Breast epithelium (tissue), 4 donors: ENCODE measurements at regions not wholly inside any gene's neighbourhood (a gene's known extent, or its start where the extent isn't known, plus 50 kb on each side); places are given as distances from the start of the nearest gene placed in this dataset.

ENCODE experiments used
- DNase-seq, 2 donors: peaks; one replicate each; pipeline ENCODE4 v3.0.0-alpha.2; 2019; ENCODE audit warnings: low spot score in 2 of 2
- H3K27ac ChIP-seq, 2 donors: fragments of 200-600 bp; sonication (generic) in 1 of 2; one replicate each; pipeline ENCODE4 v1.5.1; 2016 to 2019; ENCODE audit warnings: mild to moderate bottlenecking in 1 of 2
- H3K27me3 ChIP-seq, 2 donors: fragments of 200-600 bp; sonication (generic) in 1 of 2; one replicate each; pipeline versions ENCODE4 v1.5.1 to v1.6.0; 2017 to 2019; ENCODE audit warnings: control low read depth in 1 of 2, mild to moderate bottlenecking in 1 of 2
- H3K36me3 ChIP-seq: fragments of 200-600 bp; one replicate; pipeline ENCODE4 v1.5.1; 2019
- H3K4me1 ChIP-seq, 2 donors: fragments of 200-600 bp; sonication (generic); one replicate each; pipeline ENCODE4 v1.5.1; 2016 to 2019; ENCODE audit warnings: control low read depth in 1 of 2
- H3K4me3 ChIP-seq, 3 donors: fragments of 200-600 bp; sonication (generic); 1 replicate in 2 of 3; 2 replicates in 1 of 3; pipeline ENCODE4 v1.5.1; 2016 to 2019; ENCODE audit warnings: mild to moderate bottlenecking in 3 of 3, moderate library complexity in 2 of 3
- H3K9me3 ChIP-seq, 2 donors: fragments of 200-600 bp; sonication (generic) in 1 of 2; one replicate each; pipeline ENCODE4 v1.5.1; 2016 to 2019; ENCODE audit warnings: control low read depth in 1 of 2
- POLR2A ChIP-seq: fragments of 450-650 bp; IDR thresholded peaks from one replicate; pipeline ENCODE4 v1.6.1; 2016; ENCODE audit warnings: antibody characterized with exemption, mild to moderate bottlenecking, moderate library complexity
- POLR2AphosphoS5 ChIP-seq, 3 donors: sonication (generic); formaldehyde crosslinking; IDR thresholded peaks; one replicate each; pipeline ENCODE4 v1.6.1; 2017; ENCODE audit warnings: antibody characterized with exemption in 3 of 3
- intact Hi-C: fragments of 100-400 bp; cut with DNase I; formaldehyde crosslinking; loops from one replicate; pipeline ENCODE4 v1.15.1; 2023; ENCODE audit warnings: low total_unique reads
- TF ChIP-seq, protein P1 (sequence below), 3 donors: fragments of 450-650 bp; IDR thresholded peaks; one replicate each; pipeline ENCODE4 v1.5.1; 2016 to 2017; ENCODE audit warnings: antibody characterized with exemption in 3 of 3, mild to moderate bottlenecking in 3 of 3, moderate library complexity in 3 of 3

DNA sequence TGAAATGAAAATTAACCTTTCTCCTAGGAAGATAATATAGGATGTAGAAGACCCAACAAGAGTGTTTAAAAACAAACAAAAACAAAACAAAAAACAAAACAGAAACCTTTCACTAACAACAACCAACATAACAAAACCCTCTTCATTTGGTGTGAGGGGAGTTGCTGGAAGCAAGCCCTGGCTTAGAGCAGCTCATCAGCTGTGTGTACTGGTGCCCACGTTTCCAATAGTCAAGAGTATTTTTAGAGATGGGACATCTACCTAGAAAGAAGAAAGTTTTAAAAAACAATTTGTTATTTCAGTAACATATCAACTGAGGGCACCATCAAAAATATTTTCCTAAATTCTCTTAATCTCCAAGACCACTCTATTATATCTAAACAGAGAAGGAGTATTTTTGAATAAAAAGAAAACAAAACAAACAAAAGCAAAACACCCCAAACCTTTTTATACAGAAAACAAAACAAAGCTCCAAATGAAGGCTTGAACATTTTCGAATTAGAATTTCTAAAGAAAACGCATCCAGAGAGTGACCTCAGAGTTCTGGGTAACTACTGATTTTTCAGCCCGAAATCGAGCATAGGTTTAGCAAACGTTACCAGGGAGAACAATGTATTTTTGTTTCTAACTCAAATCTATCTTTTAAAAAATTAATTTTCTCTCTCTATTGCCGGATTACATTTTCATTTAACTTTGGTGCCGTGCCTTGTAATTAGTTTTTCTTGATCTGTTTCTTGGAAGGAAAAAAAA lies 134.6 kb downstream of the INSIG2 start:
- Histone ChIP-seq H3K9me3 (no peaks in the 10 kb centered on the region), H3K4me1 (no peaks in the 10 kb centered on the region), H3K27ac (no peak overlapping the region), H3K27me3 (peaks cover 4 to 70% of the 10 kb centered on the region in 2 donors), H3K4me3 (peak overlapping the region in 1 of 3 donors; percentile 48), H3K36me3 (no peaks in the 10 kb centered on the region)
- TF ChIP-seq, protein P1, sequence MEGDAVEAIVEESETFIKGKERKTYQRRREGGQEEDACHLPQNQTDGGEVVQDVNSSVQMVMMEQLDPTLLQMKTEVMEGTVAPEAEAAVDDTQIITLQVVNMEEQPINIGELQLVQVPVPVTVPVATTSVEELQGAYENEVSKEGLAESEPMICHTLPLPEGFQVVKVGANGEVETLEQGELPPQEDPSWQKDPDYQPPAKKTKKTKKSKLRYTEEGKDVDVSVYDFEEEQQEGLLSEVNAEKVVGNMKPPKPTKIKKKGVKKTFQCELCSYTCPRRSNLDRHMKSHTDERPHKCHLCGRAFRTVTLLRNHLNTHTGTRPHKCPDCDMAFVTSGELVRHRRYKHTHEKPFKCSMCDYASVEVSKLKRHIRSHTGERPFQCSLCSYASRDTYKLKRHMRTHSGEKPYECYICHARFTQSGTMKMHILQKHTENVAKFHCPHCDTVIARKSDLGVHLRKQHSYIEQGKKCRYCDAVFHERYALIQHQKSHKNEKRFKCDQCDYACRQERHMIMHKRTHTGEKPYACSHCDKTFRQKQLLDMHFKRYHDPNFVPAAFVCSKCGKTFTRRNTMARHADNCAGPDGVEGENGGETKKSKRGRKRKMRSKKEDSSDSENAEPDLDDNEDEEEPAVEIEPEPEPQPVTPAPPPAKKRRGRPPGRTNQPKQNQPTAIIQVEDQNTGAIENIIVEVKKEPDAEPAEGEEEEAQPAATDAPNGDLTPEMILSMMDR (IDR thresholded peaks at IDR 0.05) = no peak
- TF ChIP-seq POLR2AphosphoS5 (IDR thresholded peaks at IDR 0.05) (no peak), POLR2A (no peak)
- intact Hi-C loops = loop anchor here (10.0 kb wide), 1 partner anchor 642 kb away; no protein-coding TSS in a partner anchor
- no peak for DNase-seq

DNA sequence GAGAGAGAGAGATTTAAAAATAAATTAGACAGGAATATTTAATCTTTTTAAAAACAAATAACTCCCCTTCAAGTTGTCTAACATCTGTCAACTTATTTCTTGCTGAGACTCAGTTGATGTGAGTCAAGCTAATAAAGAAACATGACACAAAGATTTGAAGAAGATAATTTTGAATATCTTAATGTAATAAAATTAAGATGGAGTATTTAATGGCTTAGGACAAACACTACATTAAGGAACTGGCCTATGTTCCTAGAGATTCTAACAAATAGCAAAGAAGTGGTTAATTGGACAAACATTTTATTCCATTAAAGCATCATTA lies 134.0 kb downstream of the INSIG2 start:
- Histone ChIP-seq H3K4me3 (no peak overlapping the region), H3K9me3 (no peaks in the 10 kb centered on the region), H3K27me3 (peaks cover 4 to 70% of the 10 kb centered on the region in 2 donors), H3K27ac (no peak overlapping the region), H3K4me1 (no peaks in the 10 kb centered on the region), H3K36me3 (no peaks in the 10 kb centered on the region)
- intact Hi-C loops = loop anchor here (10.0 kb wide), 1 partner anchor 643 kb away; no protein-coding TSS in a partner anchor
- TF ChIP-seq, protein P1 (IDR thresholded peaks at IDR 0.05) = peak in 1 of 3 donors; percentile 4
- TF ChIP-seq POLR2AphosphoS5 (IDR thresholded peaks at IDR 0.05) (no peak), POLR2A (no peak)
- DNase-seq = no peak

DNA sequence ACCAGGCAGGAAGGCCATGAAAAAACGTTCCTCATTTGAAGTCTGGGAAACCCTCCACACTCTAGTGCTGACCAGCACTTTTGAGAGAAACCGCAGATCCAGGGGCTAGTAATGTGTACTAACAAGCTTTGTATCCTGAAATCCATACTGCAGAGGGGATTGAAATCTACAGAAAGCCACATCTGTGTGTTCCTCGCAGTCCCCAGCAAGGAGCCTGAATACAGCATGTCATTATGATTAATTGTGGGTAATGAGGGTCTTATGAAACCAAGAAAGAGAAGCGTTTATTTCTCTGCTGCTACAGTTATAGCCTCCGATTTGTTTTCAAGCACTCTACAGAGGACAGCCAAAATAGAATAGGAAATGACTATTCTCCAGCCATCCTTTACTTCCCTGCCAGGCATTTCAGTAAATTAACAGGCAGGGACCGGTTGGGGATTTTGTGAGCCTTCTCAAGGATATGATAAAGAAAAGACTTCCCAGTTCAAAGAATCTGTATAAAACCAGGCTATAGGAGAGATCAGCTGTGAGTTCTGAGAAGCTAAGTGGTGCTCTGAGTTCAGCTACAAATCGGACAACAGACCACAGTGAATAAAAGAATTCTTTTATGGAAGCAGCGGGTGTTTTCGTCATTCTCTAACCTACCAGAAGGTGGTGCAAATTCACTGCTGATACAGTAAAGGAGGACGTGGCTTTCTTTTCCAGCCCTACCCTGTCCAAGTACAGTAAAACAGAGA lies 133.4 kb downstream of the INSIG2 start:
- no peaks in the 10 kb centered on the region for H3K4me1 ChIP-seq
- TF ChIP-seq POLR2A (no peak), POLR2AphosphoS5 (IDR thresholded peaks at IDR 0.05) (no peak)
- TF ChIP-seq, protein P1 (IDR thresholded peaks at IDR 0.05) = peak; percentile 59 to 76 (median 67)
- intact Hi-C loops = loop anchor here (10.0 kb wide), 1 partner anchor 643 kb away; no protein-coding TSS in a partner anchor
- no peaks in the 10 kb centered on the region for H3K36me3 ChIP-seq
- H3K9me3 ChIP-seq = no peaks in the 10 kb centered on the region
- peaks cover 4 to 70% of the 10 kb centered on the region in 2 donors for H3K27me3 ChIP-seq
- no peak overlapping the region for H3K4me3 ChIP-seq
- no peak overlapping the region for H3K27ac ChIP-seq
- DNase-seq = peak in 1 of 2 donors; percentile 24

DNA sequence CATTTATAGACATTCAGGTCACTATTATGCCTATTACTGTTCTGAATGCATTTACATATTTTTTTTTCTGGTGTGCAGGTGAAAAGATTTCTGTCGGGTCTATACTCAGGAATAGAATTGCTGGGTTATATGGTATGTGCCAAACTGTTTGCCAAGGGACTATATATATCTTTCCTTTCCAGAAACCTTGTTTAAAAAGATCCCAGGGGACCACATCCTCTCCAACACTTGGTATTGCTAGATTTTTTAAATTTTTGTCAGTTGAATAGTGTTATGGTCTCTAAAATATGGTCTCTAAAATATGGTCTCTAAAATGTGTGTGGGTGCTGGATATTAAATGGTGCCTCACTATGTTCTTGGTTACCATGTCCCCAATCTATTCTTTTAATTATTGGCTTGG lies 131.3 kb downstream of the INSIG2 start:
- DNase-seq = no peak
- H3K4me3 ChIP-seq = no peak overlapping the region
- H3K36me3 ChIP-seq = no peaks in the 10 kb centered on the region
- H3K4me1 ChIP-seq = no peaks in the 10 kb centered on the region
- peaks cover 4 to 57% of the 10 kb centered on the region in 2 donors for H3K27me3 ChIP-seq
- H3K27ac ChIP-seq = no peak overlapping the region
- H3K9me3 ChIP-seq = no peaks in the 10 kb centered on the region
- intact Hi-C loops = loop anchor here (10.0 kb wide), 1 partner anchor 645 kb away; no protein-coding TSS in a partner anchor
- TF ChIP-seq POLR2A (no peak), POLR2AphosphoS5 (IDR thresholded peaks at IDR 0.05) (no peak)

DNA sequence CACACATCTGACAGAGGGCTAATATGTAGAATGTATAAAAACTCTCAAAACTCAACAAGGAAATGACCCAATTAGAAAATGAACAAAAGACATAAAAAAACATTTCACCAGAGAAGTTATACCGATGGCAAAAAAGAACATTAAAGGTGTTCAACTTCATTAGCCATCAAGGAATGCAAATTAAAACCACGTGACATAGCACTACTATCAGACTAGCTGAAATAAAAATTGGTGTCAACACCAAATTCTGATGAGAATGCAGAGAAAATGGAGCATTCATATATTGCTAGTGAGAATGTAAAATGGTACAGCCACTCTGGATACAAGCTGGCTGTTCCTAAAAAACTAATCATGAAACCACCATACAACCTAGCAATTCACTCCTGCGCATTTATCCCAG lies 128.0 kb downstream of the INSIG2 start:
- TF ChIP-seq POLR2AphosphoS5 (IDR thresholded peaks at IDR 0.05) (no peak), POLR2A (no peak)
- TF ChIP-seq, protein P1 (IDR thresholded peaks at IDR 0.05) = no peak
- Histone ChIP-seq H3K27ac (no peak overlapping the region), H3K4me3 (no peak overlapping the region), H3K4me1 (no peaks in the 10 kb centered on the region), H3K27me3 (peaks cover 0 to 30% of the 10 kb centered on the region in 2 donors), H3K36me3 (no peaks in the 10 kb centered on the region), H3K9me3 (no peaks in the 10 kb centered on the region)
- intact Hi-C loops = no loop called here
- DNase-seq = no peak
